Ishikawa (cell line): ENCODE measurements at regions not wholly inside any gene's neighbourhood (a gene's known extent, or its start where the extent isn't known, plus 50 kb on each side); places are given as distances from the start of the nearest gene placed in this dataset.

Source experiments
- CEBPB ChIP-seq: IDR thresholded peaks from 2 replicates; pipeline ENCODE4 v1.6.1; 2012
- CREB1 ChIP-seq: IDR thresholded peaks from 2 replicates; pipeline ENCODE4 v1.6.1; 2012; ENCODE audit warnings: low read depth
- EGR1 ChIP-seq: IDR thresholded peaks from 2 replicates; pipeline ENCODE4 v1.6.1; 2012
- EP300 ChIP-seq: IDR thresholded peaks from 2 replicates; pipeline ENCODE4 v1.6.1; 2012; ENCODE audit warnings: borderline replicate concordance
- FOXM1 ChIP-seq: IDR thresholded peaks from 2 replicates; pipeline ENCODE4 v1.6.1; 2012; ENCODE audit warnings: low read depth, borderline replicate concordance
- RAD21 ChIP-seq: IDR thresholded peaks from 2 replicates; pipeline ENCODE4 v1.6.1; 2012; ENCODE audit warnings: low read depth
- TAF1 ChIP-seq: IDR thresholded peaks from 2 replicates; pipeline ENCODE4 v1.6.1; 2012; ENCODE audit warnings: low read depth, mild to moderate bottlenecking
- TCF12 ChIP-seq: IDR thresholded peaks from 2 replicates; pipeline ENCODE4 v1.6.1; 2012; ENCODE audit warnings: low read depth
- YY1 ChIP-seq: IDR thresholded peaks from 2 replicates; pipeline ENCODE4 v1.6.1; 2012; ENCODE audit warnings: low read depth
- ZBTB7A ChIP-seq: IDR thresholded peaks from 2 replicates; pipeline ENCODE4 v1.6.1; 2012; ENCODE audit warnings: low read depth
- TF ChIP-seq, protein P1 (sequence below): IDR thresholded peaks from 2 replicates; pipeline ENCODE4 v1.6.1; 2012
- TF ChIP-seq, protein P2 (sequence below): IDR thresholded peaks from 2 replicates; pipeline ENCODE4 v1.6.1; 2012
- TF ChIP-seq, protein P3 (sequence below): IDR thresholded peaks from 2 replicates; pipeline ENCODE4 v1.6.1; 2012; ENCODE audit warnings: low read depth, mild to moderate bottlenecking

DNA sequence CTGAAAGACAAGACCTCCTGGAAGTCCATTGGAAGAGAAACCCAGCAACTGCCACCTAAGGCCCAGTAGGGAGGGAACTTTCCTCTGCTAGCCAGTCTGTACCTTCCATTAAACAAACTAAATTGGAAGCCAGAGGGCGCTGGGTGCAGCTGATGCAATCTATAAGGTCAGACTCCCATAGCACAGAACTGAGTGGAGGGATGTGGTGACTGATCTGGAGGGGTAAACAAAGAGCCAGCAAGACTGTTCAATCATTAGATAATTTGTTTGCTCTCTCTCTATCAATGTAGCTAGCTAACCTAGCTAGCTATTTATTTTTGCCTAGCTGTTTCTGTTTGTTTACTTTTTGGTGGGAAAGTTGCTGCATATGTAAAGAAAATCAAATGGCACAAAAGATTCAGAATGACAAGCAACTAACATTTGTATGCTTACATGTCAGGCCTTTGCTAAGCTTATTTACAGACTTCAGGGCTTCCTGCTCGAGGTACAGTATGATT is 291.8 kb upstream of the DAB2 start:
- TF ChIP-seq CREB1 (no peak), CEBPB (peak; percentile 41; the same call in 1 of the 2 replicates), EP300 (no peak), RAD21 (peak; percentile 56), TAF1 (no peak), ZBTB7A (no peak), YY1 (no peak), EGR1 (no peak), FOXM1 (no peak), TCF12 (no peak)
- TF ChIP-seq, protein P1, sequence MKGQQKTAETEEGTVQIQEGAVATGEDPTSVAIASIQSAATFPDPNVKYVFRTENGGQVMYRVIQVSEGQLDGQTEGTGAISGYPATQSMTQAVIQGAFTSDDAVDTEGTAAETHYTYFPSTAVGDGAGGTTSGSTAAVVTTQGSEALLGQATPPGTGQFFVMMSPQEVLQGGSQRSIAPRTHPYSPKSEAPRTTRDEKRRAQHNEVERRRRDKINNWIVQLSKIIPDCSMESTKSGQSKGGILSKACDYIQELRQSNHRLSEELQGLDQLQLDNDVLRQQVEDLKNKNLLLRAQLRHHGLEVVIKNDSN = no peak
- TF ChIP-seq, protein P2, sequence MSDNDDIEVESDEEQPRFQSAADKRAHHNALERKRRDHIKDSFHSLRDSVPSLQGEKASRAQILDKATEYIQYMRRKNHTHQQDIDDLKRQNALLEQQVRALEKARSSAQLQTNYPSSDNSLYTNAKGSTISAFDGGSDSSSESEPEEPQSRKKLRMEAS = no peak
- TF ChIP-seq, protein P3, sequence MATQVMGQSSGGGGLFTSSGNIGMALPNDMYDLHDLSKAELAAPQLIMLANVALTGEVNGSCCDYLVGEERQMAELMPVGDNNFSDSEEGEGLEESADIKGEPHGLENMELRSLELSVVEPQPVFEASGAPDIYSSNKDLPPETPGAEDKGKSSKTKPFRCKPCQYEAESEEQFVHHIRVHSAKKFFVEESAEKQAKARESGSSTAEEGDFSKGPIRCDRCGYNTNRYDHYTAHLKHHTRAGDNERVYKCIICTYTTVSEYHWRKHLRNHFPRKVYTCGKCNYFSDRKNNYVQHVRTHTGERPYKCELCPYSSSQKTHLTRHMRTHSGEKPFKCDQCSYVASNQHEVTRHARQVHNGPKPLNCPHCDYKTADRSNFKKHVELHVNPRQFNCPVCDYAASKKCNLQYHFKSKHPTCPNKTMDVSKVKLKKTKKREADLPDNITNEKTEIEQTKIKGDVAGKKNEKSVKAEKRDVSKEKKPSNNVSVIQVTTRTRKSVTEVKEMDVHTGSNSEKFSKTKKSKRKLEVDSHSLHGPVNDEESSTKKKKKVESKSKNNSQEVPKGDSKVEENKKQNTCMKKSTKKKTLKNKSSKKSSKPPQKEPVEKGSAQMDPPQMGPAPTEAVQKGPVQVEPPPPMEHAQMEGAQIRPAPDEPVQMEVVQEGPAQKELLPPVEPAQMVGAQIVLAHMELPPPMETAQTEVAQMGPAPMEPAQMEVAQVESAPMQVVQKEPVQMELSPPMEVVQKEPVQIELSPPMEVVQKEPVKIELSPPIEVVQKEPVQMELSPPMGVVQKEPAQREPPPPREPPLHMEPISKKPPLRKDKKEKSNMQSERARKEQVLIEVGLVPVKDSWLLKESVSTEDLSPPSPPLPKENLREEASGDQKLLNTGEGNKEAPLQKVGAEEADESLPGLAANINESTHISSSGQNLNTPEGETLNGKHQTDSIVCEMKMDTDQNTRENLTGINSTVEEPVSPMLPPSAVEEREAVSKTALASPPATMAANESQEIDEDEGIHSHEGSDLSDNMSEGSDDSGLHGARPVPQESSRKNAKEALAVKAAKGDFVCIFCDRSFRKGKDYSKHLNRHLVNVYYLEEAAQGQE = no peak
